Spleen (tissue), 7 donors: ENCODE measurements at regions not wholly inside any gene's neighbourhood (a gene's known extent, or its start where the extent isn't known, plus 50 kb on each side); places are given as distances from the start of the nearest gene placed in this dataset.
A peak's percentile ranks its signal among the peaks of the same experiment; 100 is the strongest.

Experiments used
- CTCF ChIP-seq, 11 experiments: fragments of 200-600 bp in 7 of 11; fragments of 450-650 bp in 4 of 11; sonication (generic) in 4 of 11; IDR thresholded peaks in 8 of 11; conservative IDR thresholded peaks in 3 of 11; 1 replicate in 7 of 11; 2 replicates in 4 of 11; pipeline versions ENCODE4 v1.4.0 to v1.8.0; 2016 to 2021; ENCODE audit warnings: antibody characterized with exemption in 11 of 11, inconsistent platforms in 4 of 11, mild to moderate bottlenecking in 1 of 11
- POLR2A ChIP-seq, 3 donors: fragments of 450-650 bp; IDR thresholded peaks; one replicate each; pipeline ENCODE4 v1.5.1; 2017; ENCODE audit warnings: antibody characterized with exemption in 3 of 3, mild to moderate bottlenecking in 1 of 3
- POLR2AphosphoS5 ChIP-seq, 3 donors: sonication (generic); formaldehyde crosslinking; IDR thresholded peaks; one replicate each; pipeline ENCODE4 v1.5.1; 2017; ENCODE audit warnings: antibody characterized with exemption in 3 of 3
- donor health status: DM: no; HTN: no; CAD: no; lungs with moderate emphysema.
- donor health status: DM: no; HTN: no; CAD: no.
- donor health status: DM: no; HTN: no; CAD: no.

- TF ChIP-seq POLR2AphosphoS5 (IDR thresholded peaks at IDR 0.05) (peak in 1 of 3 donors; percentile 16), CTCF (IDR thresholded peaks at IDR 0.05 in 8 of 11, conservative IDR thresholded peaks at IDR 0.05 in 3 of 11) (no peak), POLR2A (IDR thresholded peaks at IDR 0.05) (no peak)
Observed at GRCh38 chr15:31223478-31224350, 102.9 kb upstream of the KLF13 start.
